ENCODE measurements at regions not wholly inside any gene's neighbourhood (a gene's known extent, or its start where the extent isn't known, plus 50 kb on each side); places are given as distances from the start of the nearest gene placed in this dataset.

GRCh38 chr15:81466741-81467140 is 92.7 kb upstream of the TMC3 start:
- no peak for TF ChIP-seq CTCF (conservative IDR thresholded peaks at IDR 0.05; ENCODE audit: low read depth, low read length)
- H3K4me3 ChIP-seq (ENCODE audit: low read depth, low read length), result no peak overlapping the region
- no peak for DNase-seq (ENCODE audit: low read depth)

GRCh38 chr15:81454024-81454423 is 80.0 kb upstream of the TMC3 start:
- H3K4me3 ChIP-seq (ENCODE audit: low read depth, low read length), result no peak overlapping the region
- no peak for DNase-seq (ENCODE audit: low read depth)
- no peak for TF ChIP-seq CTCF (conservative IDR thresholded peaks at IDR 0.05; ENCODE audit: low read depth, low read length)

GRCh38 chr15:81450721-81451120 is 76.7 kb upstream of the TMC3 start:
- H3K4me3 ChIP-seq (ENCODE audit: low read depth, low read length), result no peak overlapping the region
- DNase-seq (ENCODE audit: low read depth), result no peak
- TF ChIP-seq CTCF (conservative IDR thresholded peaks at IDR 0.05; ENCODE audit: low read depth, low read length), result no peak

- DNase-seq (ENCODE audit: low read depth), result no peak
- H3K4me3 ChIP-seq (ENCODE audit: low read depth, low read length), result no peak overlapping the region
- no peak for TF ChIP-seq CTCF (conservative IDR thresholded peaks at IDR 0.05; ENCODE audit: low read depth, low read length)
These were observed 75.9 kb upstream of the TMC3 start for GRCh38 chr15:81449836-81450474.

DNA sequence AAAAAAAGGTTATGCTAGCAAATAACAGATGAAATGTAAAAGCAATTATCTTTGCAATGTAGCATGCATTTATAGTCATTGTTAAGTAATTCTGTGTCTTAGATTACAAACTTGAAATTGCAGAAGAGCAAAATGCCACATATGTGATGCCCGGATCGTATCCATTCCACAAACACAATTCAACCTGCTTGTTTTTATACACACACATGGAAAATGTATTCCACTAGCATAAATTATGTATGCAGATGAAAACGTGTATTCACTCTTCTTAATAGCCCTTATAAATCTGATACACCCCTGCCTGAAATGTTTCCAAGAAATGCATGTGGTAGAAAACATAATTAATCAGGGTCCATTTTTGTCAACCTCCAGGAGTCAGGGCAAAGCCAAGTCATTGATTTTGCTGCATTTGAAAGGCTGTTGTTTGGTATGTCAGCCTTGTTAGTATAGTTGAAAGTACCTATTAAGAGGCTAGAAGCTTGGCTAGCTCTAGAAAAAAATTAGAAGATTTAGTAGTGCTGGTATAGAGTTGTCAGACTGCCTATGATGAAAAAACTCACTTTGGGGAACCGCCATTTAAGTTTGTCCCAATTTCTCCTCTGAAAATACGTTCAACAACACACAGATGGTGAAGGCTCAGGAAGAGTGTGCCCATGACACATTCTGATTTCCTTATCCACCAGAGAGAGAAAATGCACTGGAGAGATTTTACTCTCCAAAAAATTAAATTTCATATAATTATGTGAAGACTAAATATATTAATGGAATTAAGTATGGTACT is 69.2 kb upstream of the TMC3 start:
- H3K4me3 ChIP-seq (ENCODE audit: low read depth, low read length), result no peak overlapping the region
- DNase-seq (ENCODE audit: low read depth), result no peak
- TF ChIP-seq CTCF (conservative IDR thresholded peaks at IDR 0.05; ENCODE audit: low read depth, low read length), result no peak

DNA sequence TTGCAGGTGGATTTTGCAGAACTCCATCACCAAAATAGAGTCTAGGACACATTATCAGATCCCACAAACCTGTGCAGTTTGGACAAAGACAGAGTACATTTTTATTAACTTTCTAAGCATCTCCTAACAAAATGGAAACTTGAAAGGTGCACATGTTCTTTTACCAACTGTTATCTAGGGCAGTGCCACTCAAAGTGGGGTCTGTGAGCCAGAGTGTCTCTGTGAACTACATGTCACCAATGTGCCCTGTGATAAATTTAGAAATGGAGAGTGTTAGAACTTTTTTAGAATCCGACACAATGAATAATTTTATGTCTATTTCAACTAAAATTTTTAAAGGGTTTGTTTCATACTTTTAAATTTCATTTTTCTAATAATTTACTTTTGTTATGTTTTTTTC is 68.4 kb upstream of the TMC3 start:
- TF ChIP-seq CTCF (conservative IDR thresholded peaks at IDR 0.05; ENCODE audit: low read depth, low read length), result no peak
- no peak for DNase-seq (ENCODE audit: low read depth)
- no peak overlapping the region for H3K4me3 ChIP-seq (ENCODE audit: low read depth, low read length)

- no peak overlapping the region for H3K4me3 ChIP-seq (ENCODE audit: low read depth, low read length)
- no peak for TF ChIP-seq CTCF (conservative IDR thresholded peaks at IDR 0.05; ENCODE audit: low read depth, low read length)
- DNase-seq (ENCODE audit: low read depth), result no peak
These were observed 60.8 kb upstream of the TMC3 start for GRCh38 chr15:81434851-81435250.
